DOHH2 (cell line): ENCODE measurements at regions not wholly inside any gene's neighbourhood (a gene's known extent, or its start where the extent isn't known, plus 50 kb on each side); places are given as distances from the start of the nearest gene placed in this dataset.

ENCODE experiments used
- H3F3A ChIP-seq: fragments of 200-600 bp; sonication (generic), shearing (Covaris generic); 2 replicates; pipeline ENCODE4 v1.6.0; 2016; ENCODE audit warnings: antibody characterized with exemption, mild to moderate bottlenecking; ENCODE audit not compliant: control insufficient read depth, insufficient read depth
- H3K27ac ChIP-seq: fragments of 200-600 bp; sonication (generic); 2 replicates; pipeline ENCODE4 v1.5.1; 2014; ENCODE audit warnings: low read depth, mild to moderate bottlenecking, low read length, moderate library complexity
- H3K27me3 ChIP-seq: fragments of 200-600 bp; sonication (generic); 2 replicates; pipeline ENCODE4 v1.6.1; 2014; ENCODE audit warnings: mild to moderate bottlenecking, low read length, mixed read lengths; ENCODE audit not compliant: control insufficient read depth
- H3K36me3 ChIP-seq: fragments of 200-600 bp; sonication (generic); 2 replicates; pipeline ENCODE4 v1.6.1; 2014; ENCODE audit warnings: mild to moderate bottlenecking, low read length, moderate library complexity, mixed read lengths; ENCODE audit not compliant: control insufficient read depth
- H3K4me1 ChIP-seq: fragments of 200-600 bp; sonication (generic); 2 replicates; pipeline ENCODE4 v1.6.1; 2014; ENCODE audit warnings: mild to moderate bottlenecking, low read length, mixed read lengths; ENCODE audit not compliant: control insufficient read depth
- H3K4me2 ChIP-seq: fragments of 200-600 bp; sonication (generic); 2 replicates; pipeline ENCODE4 v1.6.0; 2014; ENCODE audit warnings: mild to moderate bottlenecking, low read length, moderate library complexity
- H3K4me3 ChIP-seq: fragments of 200-600 bp; sonication (generic); 2 replicates; pipeline ENCODE4 v1.5.1; 2014; ENCODE audit warnings: mild to moderate bottlenecking, low read length, mixed read lengths
- H3K79me2 ChIP-seq: fragments of 200-600 bp; sonication (generic); 2 replicates; pipeline ENCODE4 v1.6.1; 2014; ENCODE audit warnings: mild to moderate bottlenecking, low read length, mixed read lengths; ENCODE audit not compliant: control insufficient read depth
- H3K9me2 ChIP-seq: fragments of 200-600 bp; sonication (generic); replicated peaks from 2 replicates; pipeline ENCODE4 v1.6.1; 2014; ENCODE audit warnings: mild to moderate bottlenecking, low read length, mixed read lengths; ENCODE audit not compliant: control insufficient read depth
- H3K9me3 ChIP-seq: fragments of 200-600 bp; sonication (generic); 2 replicates; pipeline ENCODE4 v1.6.1; 2014; ENCODE audit warnings: antibody characterized with exemption, low read length, mixed read lengths; ENCODE audit not compliant: control insufficient read depth, insufficient read depth
- H4K20me1 ChIP-seq: fragments of 200-600 bp; sonication (generic); 2 replicates; pipeline ENCODE4 v1.6.0; 2014; ENCODE audit warnings: low read depth, mild to moderate bottlenecking, antibody characterized with exemption, low read length, moderate library complexity; ENCODE audit not compliant: control insufficient read depth, insufficient read depth
- EZH2phosphoT487 ChIP-seq: fragments of 200-600 bp; sonication (generic); IDR thresholded peaks from 2 replicates; pipeline ENCODE4 v1.6.1; 2017; ENCODE audit warnings: borderline replicate concordance, mild to moderate bottlenecking, antibody characterized with exemption, low read length, moderate library complexity, mixed read lengths
- TF ChIP-seq, protein P1 (sequence below): fragments of 200-600 bp; sonication (generic); IDR thresholded peaks from one replicate; pipeline ENCODE4 v1.5.1; 2014; ENCODE audit warnings: antibody characterized with exemption, mild to moderate bottlenecking, low read depth, low read length; ENCODE audit not compliant: poor library complexity, severe bottlenecking

DNA sequence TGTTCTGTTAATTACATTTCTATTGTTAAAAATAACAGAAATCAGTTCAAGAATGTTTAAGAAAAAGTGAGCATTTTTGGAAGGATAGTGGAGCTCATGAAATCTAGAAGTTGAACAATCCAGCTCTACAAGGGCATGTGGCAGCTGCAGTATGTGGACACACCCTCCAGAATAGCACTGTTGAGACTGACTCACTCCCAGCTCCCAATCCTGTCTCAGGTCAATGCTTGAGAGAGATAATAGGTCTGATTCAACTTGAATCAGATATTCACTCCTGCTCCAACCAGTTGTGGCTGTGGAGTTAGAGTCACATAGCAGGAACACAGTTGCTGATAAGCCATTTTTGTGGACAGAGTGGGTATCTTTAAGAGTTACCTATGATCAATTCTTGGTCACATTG, 113.0 kb upstream of the NTF3 start:
- no peak overlapping the region for H3K4me2 ChIP-seq
- H3K36me3 ChIP-seq: no peaks in the 10 kb centered on the region
- TF ChIP-seq, protein P1, sequence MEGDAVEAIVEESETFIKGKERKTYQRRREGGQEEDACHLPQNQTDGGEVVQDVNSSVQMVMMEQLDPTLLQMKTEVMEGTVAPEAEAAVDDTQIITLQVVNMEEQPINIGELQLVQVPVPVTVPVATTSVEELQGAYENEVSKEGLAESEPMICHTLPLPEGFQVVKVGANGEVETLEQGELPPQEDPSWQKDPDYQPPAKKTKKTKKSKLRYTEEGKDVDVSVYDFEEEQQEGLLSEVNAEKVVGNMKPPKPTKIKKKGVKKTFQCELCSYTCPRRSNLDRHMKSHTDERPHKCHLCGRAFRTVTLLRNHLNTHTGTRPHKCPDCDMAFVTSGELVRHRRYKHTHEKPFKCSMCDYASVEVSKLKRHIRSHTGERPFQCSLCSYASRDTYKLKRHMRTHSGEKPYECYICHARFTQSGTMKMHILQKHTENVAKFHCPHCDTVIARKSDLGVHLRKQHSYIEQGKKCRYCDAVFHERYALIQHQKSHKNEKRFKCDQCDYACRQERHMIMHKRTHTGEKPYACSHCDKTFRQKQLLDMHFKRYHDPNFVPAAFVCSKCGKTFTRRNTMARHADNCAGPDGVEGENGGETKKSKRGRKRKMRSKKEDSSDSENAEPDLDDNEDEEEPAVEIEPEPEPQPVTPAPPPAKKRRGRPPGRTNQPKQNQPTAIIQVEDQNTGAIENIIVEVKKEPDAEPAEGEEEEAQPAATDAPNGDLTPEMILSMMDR: no peak
- TF ChIP-seq EZH2phosphoT487: no peak
- H3K79me2 ChIP-seq: no peaks in the 10 kb centered on the region
- no peak overlapping the region for H3K4me3 ChIP-seq
- no peaks in the 10 kb centered on the region for H3K27me3 ChIP-seq
- no peaks in the 10 kb centered on the region for H3K4me1 ChIP-seq
- no peaks in the 10 kb centered on the region for H3F3A ChIP-seq
- H3K9me3 ChIP-seq: 0 out of 2 replicates have a peak, but pooled peaks cover 3% of the 10 kb centered on the region
- no peaks in the 10 kb centered on the region for H4K20me1 ChIP-seq
- H3K27ac ChIP-seq: no peak overlapping the region
- H3K9me2 ChIP-seq: no peaks in the 10 kb centered on the region

DNA sequence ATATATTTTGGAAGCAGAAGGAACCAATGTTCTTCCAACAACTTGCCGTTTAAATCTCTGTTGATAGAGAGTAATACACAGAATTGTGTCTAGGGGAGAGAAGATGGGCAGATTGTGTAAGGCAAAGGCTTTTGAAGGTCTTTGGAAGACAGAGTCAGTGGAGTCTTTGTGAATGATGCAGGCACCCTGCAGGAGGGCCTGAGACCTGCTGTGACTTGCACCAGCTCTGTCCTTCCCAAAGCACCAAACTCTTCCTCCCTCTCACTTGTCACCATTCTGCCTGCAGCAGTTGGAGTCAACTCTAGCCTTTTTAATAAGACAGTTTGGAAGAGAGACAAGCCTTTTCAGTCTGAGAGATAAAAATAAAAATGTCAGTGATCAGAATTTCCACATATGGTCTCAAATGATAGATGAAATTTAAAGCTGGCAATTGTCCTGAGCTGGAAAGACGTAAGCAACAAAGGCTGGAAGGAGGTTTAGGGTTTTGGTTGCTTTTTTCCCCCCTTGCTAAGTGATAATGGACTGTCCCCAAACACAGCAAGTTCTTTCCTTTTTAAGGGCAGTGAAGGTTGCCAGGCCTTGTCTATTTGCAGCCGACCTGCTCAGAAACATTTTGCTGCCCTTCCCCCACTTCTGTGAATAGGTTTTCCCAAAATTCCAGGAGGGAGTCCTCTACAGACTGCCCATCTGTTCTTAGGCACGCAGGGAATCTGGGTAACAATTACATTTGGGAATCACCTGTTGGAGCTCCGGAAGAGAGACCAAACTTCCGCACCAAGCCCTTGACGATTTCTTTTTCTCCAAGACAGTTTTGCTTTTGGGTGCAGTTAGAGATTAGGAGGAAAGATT, 103.0 kb upstream of the NTF3 start:
- H3K4me2 ChIP-seq: no peak overlapping the region
- no peaks in the 10 kb centered on the region for H3K79me2 ChIP-seq
- H4K20me1 ChIP-seq: no peaks in the 10 kb centered on the region
- no peaks in the 10 kb centered on the region for H3F3A ChIP-seq
- H3K4me1 ChIP-seq: no peaks in the 10 kb centered on the region
- H3K9me2 ChIP-seq: no peaks in the 10 kb centered on the region
- H3K27me3 ChIP-seq: no peaks in the 10 kb centered on the region
- no peak overlapping the region for H3K4me3 ChIP-seq
- H3K27ac ChIP-seq: no peak overlapping the region
- TF ChIP-seq, protein P1: no peak
- TF ChIP-seq EZH2phosphoT487: no peak
- no peaks in the 10 kb centered on the region for H3K9me3 ChIP-seq
- no peaks in the 10 kb centered on the region for H3K36me3 ChIP-seq

DNA sequence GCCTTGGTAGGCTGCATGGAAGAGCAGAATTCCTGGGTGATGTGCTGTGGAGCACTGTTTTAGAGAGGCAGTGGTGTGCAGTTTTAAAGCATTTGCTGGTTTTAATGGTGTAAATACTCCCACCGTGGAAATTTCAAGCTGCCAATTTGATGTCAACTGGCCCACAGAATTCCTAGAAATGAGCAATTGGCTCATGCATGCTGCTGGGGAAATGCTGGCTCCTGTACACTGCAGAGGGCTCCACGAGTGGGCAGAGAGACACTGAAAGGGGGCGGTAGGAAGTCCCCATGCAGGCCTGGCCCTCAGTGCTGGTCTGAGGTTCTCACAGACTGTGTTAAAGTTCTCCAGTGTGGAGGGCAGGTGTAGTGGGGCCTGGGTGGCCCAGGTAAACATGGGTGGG, 99.4 kb upstream of the NTF3 start:
- no peaks in the 10 kb centered on the region for H4K20me1 ChIP-seq
- no peaks in the 10 kb centered on the region for H3K27me3 ChIP-seq
- no peak overlapping the region for H3K4me3 ChIP-seq
- no peaks in the 10 kb centered on the region for H3K36me3 ChIP-seq
- no peaks in the 10 kb centered on the region for H3K9me2 ChIP-seq
- no peaks in the 10 kb centered on the region for H3K4me1 ChIP-seq
- no peak for TF ChIP-seq EZH2phosphoT487
- TF ChIP-seq, protein P1: no peak
- H3K27ac ChIP-seq: no peak overlapping the region
- H3F3A ChIP-seq: no peaks in the 10 kb centered on the region
- no peaks in the 10 kb centered on the region for H3K79me2 ChIP-seq
- no peaks in the 10 kb centered on the region for H3K9me3 ChIP-seq
- H3K4me2 ChIP-seq: no peak overlapping the region
